Prostate gland (tissue), 2 donors: ENCODE measurements at regions not wholly inside any gene's neighbourhood (a gene's known extent, or its start where the extent isn't known, plus 50 kb on each side); places are given as distances from the start of the nearest gene placed in this dataset.

Experiments
- CTCF ChIP-seq, 4 experiments: fragments of 200-600 bp in 2 of 4; fragments of 450-650 bp in 2 of 4; sonication (generic) in 2 of 4; IDR thresholded peaks; 1 replicate in 3 of 4; 2 replicates in 1 of 4; pipeline ENCODE4 v1.5.1; 2016 to 2019; ENCODE audit warnings: antibody characterized with exemption in 4 of 4, mild to moderate bottlenecking in 2 of 4, moderate library complexity in 2 of 4
- POLR2A ChIP-seq: fragments of 450-650 bp; IDR thresholded peaks from one replicate; pipeline ENCODE4 v1.6.1; 2016; ENCODE audit warnings: antibody characterized with exemption, mild to moderate bottlenecking

DNA sequence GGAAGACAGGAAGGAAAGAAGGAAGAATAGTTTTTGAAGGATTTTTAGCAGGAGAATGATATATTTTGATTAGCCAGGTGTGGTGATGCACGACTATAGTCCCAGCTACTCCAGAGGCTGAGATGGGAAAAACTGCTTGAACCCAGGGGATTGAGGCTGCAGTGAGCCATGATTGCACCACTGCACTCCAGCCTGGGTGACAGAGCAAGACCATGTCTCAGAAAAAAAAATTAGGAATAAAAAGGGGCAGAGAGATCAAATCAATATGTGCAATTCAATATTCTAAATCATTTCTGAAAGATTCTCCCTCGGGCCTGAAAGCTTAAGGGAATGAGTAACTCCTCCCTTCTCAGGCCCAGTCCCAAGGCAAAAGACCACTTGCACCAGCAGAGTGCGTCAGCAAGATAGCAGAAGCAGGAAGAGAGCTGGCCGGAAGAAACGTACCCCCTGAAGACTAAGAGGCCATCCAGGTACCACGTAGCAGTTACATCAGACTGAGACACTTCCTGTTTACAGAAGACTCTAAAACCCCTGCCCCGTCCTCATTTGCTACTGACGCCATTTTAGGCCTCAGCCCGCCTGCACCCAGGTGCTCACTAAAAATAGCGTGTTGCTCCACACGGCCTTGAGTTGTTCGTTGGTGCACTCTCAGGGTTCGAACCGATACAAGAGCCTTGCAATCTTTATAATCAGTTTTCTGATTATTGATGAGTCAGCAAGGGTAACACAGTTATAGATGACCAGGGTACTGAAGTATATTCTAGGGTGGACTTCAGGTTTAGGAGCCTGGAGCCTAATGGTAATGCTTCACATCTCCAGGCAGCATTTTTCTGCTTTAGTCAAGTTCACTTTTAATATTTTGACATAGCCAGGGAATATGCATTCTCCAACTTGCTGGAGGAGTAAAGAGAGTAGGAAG is 57.7 kb upstream of the CSRP2 start:
- TF ChIP-seq POLR2A (no peak), CTCF (IDR thresholded peaks at IDR 0.05) (no peak)
